Neural cell (in vitro differentiated cells): ENCODE measurements at regions not wholly inside any gene's neighbourhood (a gene's known extent, or its start where the extent isn't known, plus 50 kb on each side); places are given as distances from the start of the nearest gene placed in this dataset.

Experiments used
- H2AFZ ChIP-seq: fragments of 200-600, 300-800 bp; sonication (generic), shearing (Covaris generic); 2 replicates; pipeline ENCODE4 v1.6.0; 2014; ENCODE audit warnings: low read depth, mild to moderate bottlenecking, antibody characterized with exemption, low read length, moderate library complexity
- H3F3A ChIP-seq: fragments of 200-600 bp; shearing (Covaris generic); 2 replicates; pipeline ENCODE4 v1.6.1; 2016; ENCODE audit warnings: mild to moderate bottlenecking, moderate library complexity, mixed read lengths, antibody characterized with exemption, low read length; ENCODE audit not compliant: insufficient read depth, poor library complexity, severe bottlenecking
- H3K27ac ChIP-seq: fragments of 200-600, 300-800 bp; sonication (generic), shearing (Covaris generic); 2 replicates; pipeline ENCODE4 v1.5.1; 2014; ENCODE audit warnings: mild to moderate bottlenecking, low read length, moderate library complexity
- H3K27me3 ChIP-seq: fragments of 300-800, 200-600 bp; sonication (generic), shearing (Covaris generic); 2 replicates; pipeline ENCODE4 v1.6.0; 2014; ENCODE audit warnings: mild to moderate bottlenecking, low read depth, low read length, moderate library complexity; ENCODE audit not compliant: insufficient read depth
- H3K36me3 ChIP-seq: fragments of 300-800, 200-600 bp; sonication (generic), shearing (Covaris generic); 2 replicates; pipeline ENCODE4 v1.5.1; 2014; ENCODE audit warnings: mild to moderate bottlenecking, antibody characterized with exemption, low read length, moderate library complexity; ENCODE audit not compliant: insufficient read depth
- H3K4me2 ChIP-seq: fragments of 300-800, 200-600 bp; sonication (generic), shearing (Covaris generic); 2 replicates; pipeline ENCODE4 v1.6.0; 2014; ENCODE audit warnings: mild to moderate bottlenecking, low read length
- H3K4me3 ChIP-seq: fragments of 300-800, 200-600 bp; sonication (generic), shearing (Covaris generic); 2 replicates; pipeline ENCODE4 v1.5.1; 2014; ENCODE audit warnings: mild to moderate bottlenecking, low read length, moderate library complexity
- H3K79me2 ChIP-seq: fragments of 200-600 bp; shearing (Covaris generic); replicated peaks from 2 replicates; pipeline ENCODE4 v1.6.0; 2014; ENCODE audit warnings: mild to moderate bottlenecking, low read length, moderate library complexity; ENCODE audit not compliant: insufficient read depth
- H3K9ac ChIP-seq: fragments of 300-800, 200-600 bp; sonication (generic), shearing (Covaris generic); 2 replicates; pipeline ENCODE4 v1.6.1; 2016; ENCODE audit warnings: mild to moderate bottlenecking, low read length, mixed read lengths
- H3K9me2 ChIP-seq: fragments of 200-600 bp; shearing (Covaris generic); 2 replicates; pipeline ENCODE4 v1.6.1; 2016; ENCODE audit warnings: mild to moderate bottlenecking, low read length, mixed read lengths; ENCODE audit not compliant: insufficient read depth
- H3K9me3 ChIP-seq: fragments of 200-600, 300-800 bp; sonication (generic), shearing (Covaris generic); 2 replicates; pipeline ENCODE4 v1.6.1; 2016; ENCODE audit warnings: mild to moderate bottlenecking, mixed run types, low read length, moderate library complexity, mixed read lengths
- H4K20me1 ChIP-seq: fragments of 200-600 bp; shearing (Covaris generic); 2 replicates; pipeline ENCODE4 v1.6.1; 2016; ENCODE audit warnings: mild to moderate bottlenecking, mixed run types; ENCODE audit not compliant: insufficient read depth
- CTCF ChIP-seq: fragments of 450-650 bp; IDR thresholded peaks from 2 replicates; pipeline ENCODE4 v1.5.1; 2014; ENCODE audit warnings: antibody characterized with exemption, mild to moderate bottlenecking, moderate library complexity; ENCODE audit not compliant: poor library complexity, severe bottlenecking
- EP300 ChIP-seq: fragments of 450-650 bp; conservative IDR thresholded peaks from 2 replicates; pipeline ENCODE4 v1.6.1; 2014; ENCODE audit warnings: antibody characterized with exemption, mild to moderate bottlenecking, moderate library complexity; ENCODE audit not compliant: poor library complexity, severe bottlenecking
- EZH2 ChIP-seq: fragments of 200-600, 300-800 bp; shearing (Covaris generic), sonication (generic); IDR thresholded peaks from 2 replicates; pipeline ENCODE4 v1.6.1; 2014; ENCODE audit warnings: antibody characterized with exemption, low read length, borderline replicate concordance, mild to moderate bottlenecking; ENCODE audit not compliant: insufficient read depth, poor library complexity, severe bottlenecking
- MXI1 ChIP-seq: fragments of 450-650 bp; conservative IDR thresholded peaks from 2 replicates; pipeline ENCODE4 v1.6.1; 2014; ENCODE audit warnings: antibody characterized with exemption, mild to moderate bottlenecking; ENCODE audit not compliant: poor library complexity, severe bottlenecking
- POLR2AphosphoS5 ChIP-seq: IDR thresholded peaks from 2 replicates; pipeline ENCODE4 v1.6.1; 2012
- RAD21 ChIP-seq: fragments of 450-650 bp; conservative IDR thresholded peaks from 2 replicates; pipeline ENCODE4 v1.6.1; 2014; ENCODE audit warnings: antibody characterized with exemption, mild to moderate bottlenecking, moderate library complexity
- SMC3 ChIP-seq: fragments of 450-650 bp; conservative IDR thresholded peaks from 2 replicates; pipeline ENCODE4 v1.6.1; 2014; ENCODE audit warnings: antibody characterized with exemption, mild to moderate bottlenecking, moderate library complexity; ENCODE audit not compliant: poor library complexity
- TAF1 ChIP-seq: IDR thresholded peaks from 2 replicates; pipeline ENCODE4 v1.6.1; 2012; ENCODE audit warnings: low read depth
- TF ChIP-seq, protein P1 (sequence below): IDR thresholded peaks from 2 replicates; pipeline ENCODE4 v1.6.1; 2012; ENCODE audit warnings: borderline replicate concordance

GRCh38 chr13:85255978-85256377 is 543.2 kb downstream of the SLITRK6 start:
- no peaks in the 10 kb centered on the region for H4K20me1 ChIP-seq
- no peak for TF ChIP-seq POLR2AphosphoS5
- TF ChIP-seq MXI1 = no peak
- no peak for TF ChIP-seq TAF1
- TF ChIP-seq EZH2 = no peak
- no peak for TF ChIP-seq RAD21
- no peak for TF ChIP-seq CTCF
- TF ChIP-seq, protein P1, sequence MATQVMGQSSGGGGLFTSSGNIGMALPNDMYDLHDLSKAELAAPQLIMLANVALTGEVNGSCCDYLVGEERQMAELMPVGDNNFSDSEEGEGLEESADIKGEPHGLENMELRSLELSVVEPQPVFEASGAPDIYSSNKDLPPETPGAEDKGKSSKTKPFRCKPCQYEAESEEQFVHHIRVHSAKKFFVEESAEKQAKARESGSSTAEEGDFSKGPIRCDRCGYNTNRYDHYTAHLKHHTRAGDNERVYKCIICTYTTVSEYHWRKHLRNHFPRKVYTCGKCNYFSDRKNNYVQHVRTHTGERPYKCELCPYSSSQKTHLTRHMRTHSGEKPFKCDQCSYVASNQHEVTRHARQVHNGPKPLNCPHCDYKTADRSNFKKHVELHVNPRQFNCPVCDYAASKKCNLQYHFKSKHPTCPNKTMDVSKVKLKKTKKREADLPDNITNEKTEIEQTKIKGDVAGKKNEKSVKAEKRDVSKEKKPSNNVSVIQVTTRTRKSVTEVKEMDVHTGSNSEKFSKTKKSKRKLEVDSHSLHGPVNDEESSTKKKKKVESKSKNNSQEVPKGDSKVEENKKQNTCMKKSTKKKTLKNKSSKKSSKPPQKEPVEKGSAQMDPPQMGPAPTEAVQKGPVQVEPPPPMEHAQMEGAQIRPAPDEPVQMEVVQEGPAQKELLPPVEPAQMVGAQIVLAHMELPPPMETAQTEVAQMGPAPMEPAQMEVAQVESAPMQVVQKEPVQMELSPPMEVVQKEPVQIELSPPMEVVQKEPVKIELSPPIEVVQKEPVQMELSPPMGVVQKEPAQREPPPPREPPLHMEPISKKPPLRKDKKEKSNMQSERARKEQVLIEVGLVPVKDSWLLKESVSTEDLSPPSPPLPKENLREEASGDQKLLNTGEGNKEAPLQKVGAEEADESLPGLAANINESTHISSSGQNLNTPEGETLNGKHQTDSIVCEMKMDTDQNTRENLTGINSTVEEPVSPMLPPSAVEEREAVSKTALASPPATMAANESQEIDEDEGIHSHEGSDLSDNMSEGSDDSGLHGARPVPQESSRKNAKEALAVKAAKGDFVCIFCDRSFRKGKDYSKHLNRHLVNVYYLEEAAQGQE = no peak
- no peak for TF ChIP-seq SMC3
- no peak for TF ChIP-seq EP300
- H3K27me3 ChIP-seq = no peaks in the 10 kb centered on the region
- H3K36me3 ChIP-seq = no peaks in the 10 kb centered on the region
- H3K4me2 ChIP-seq = no peak overlapping the region
- no peaks in the 10 kb centered on the region for H3K9me3 ChIP-seq
- H3K9me2 ChIP-seq = no peaks in the 10 kb centered on the region
- H2AFZ ChIP-seq = no peak overlapping the region
- H3K4me3 ChIP-seq = no peak overlapping the region
- no peak overlapping the region for H3K9ac ChIP-seq
- no peaks in the 10 kb centered on the region for H3K79me2 ChIP-seq
- H3F3A ChIP-seq = no peaks in the 10 kb centered on the region
- no peak overlapping the region for H3K27ac ChIP-seq

DNA sequence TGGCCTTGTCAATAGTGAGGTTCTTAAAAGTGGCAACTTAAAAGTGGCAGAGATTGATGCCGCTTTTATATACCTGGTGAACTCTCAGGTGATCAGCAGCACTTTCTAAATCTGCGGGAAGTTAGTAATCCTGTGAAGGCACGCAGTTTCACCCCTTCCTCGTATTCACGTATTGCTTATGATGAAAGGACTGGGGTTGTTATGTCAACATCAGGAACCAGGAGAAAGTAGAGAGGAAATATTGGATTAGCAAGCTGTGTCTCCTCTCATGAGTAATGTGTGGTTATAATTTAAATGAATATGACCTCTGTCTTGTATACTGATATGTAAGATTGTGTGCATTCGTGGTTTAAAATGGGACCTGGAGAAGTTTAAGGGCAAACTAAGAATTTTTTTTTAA is 544.6 kb downstream of the SLITRK6 start:
- TF ChIP-seq POLR2AphosphoS5 (no peak), EP300 (no peak), EZH2 (no peak), SMC3 (no peak), MXI1 (no peak), TAF1 (no peak), CTCF (no peak), RAD21 (no peak)
- TF ChIP-seq, protein P1 = no peak
- Histone ChIP-seq H4K20me1 (no peaks in the 10 kb centered on the region), H3K36me3 (no peaks in the 10 kb centered on the region)

More for the DNA sequence above, 544.6 kb downstream of the SLITRK6 start:
- no peak overlapping the region for H3K4me3 ChIP-seq
- no peak overlapping the region for H2AFZ ChIP-seq
- H3K79me2 ChIP-seq = no peaks in the 10 kb centered on the region
- H3K27me3 ChIP-seq = no peaks in the 10 kb centered on the region
- no peak overlapping the region for H3K27ac ChIP-seq
- H3K4me2 ChIP-seq = no peak overlapping the region
- H3K9ac ChIP-seq = no peak overlapping the region
- no peaks in the 10 kb centered on the region for H3K9me3 ChIP-seq
- H3F3A ChIP-seq = no peaks in the 10 kb centered on the region
- H3K9me2 ChIP-seq = no peaks in the 10 kb centered on the region
